Neural progenitor cell (in vitro differentiated cells): ENCODE measurements at regions not wholly inside any gene's neighbourhood (a gene's known extent, or its start where the extent isn't known, plus 50 kb on each side); places are given as distances from the start of the nearest gene placed in this dataset.

Experiments
- DNase-seq: peaks from one replicate; pipeline ENCODE4 v3.0.0-alpha.2; 2016; ENCODE audit warnings: low spot score
- H2AFZ ChIP-seq: fragments of 200-600 bp; sonication (generic); replicated peaks from 2 replicates; pipeline ENCODE4 v1.6.1; 2016; ENCODE audit warnings: antibody characterized with exemption
- H3F3A ChIP-seq: fragments of 200-600 bp; sonication (generic); 2 replicates; pipeline ENCODE4 v1.6.1; 2016; ENCODE audit warnings: antibody characterized with exemption, low read depth
- H3K27ac ChIP-seq: fragments of 200-600 bp; sonication (generic); 2 replicates; pipeline ENCODE4 v1.5.1; 2016; ENCODE audit warnings: mild to moderate bottlenecking
- H3K27me3 ChIP-seq: fragments of 200-600 bp; sonication (generic); 2 replicates; pipeline ENCODE4 v1.6.1; 2016; ENCODE audit warnings: mild to moderate bottlenecking, moderate library complexity
- H3K36me3 ChIP-seq: fragments of 200-600 bp; sonication (generic); 2 replicates; pipeline ENCODE4 v1.5.1; 2016
- H3K4me1 ChIP-seq: fragments of 200-600 bp; sonication (generic); 2 replicates; pipeline ENCODE4 v1.6.1; 2016; ENCODE audit warnings: mixed run types
- H3K4me2 ChIP-seq: fragments of 200-600 bp; sonication (generic); 2 replicates; pipeline ENCODE4 v1.6.1; 2016
- H3K4me3 ChIP-seq: fragments of 200-600 bp; sonication (generic); 2 replicates; pipeline ENCODE4 v1.5.1; 2016
- H3K79me2 ChIP-seq: fragments of 200-600 bp; sonication (generic); 2 replicates; pipeline ENCODE4 v1.6.1; 2016; ENCODE audit warnings: low read depth
- H3K9ac ChIP-seq: fragments of 200-600 bp; sonication (generic); 2 replicates; pipeline ENCODE4 v1.6.1; 2016
- H3K9me3 ChIP-seq: fragments of 200-600 bp; sonication (generic); 2 replicates; pipeline ENCODE4 v1.5.1; 2016; ENCODE audit warnings: low read depth
- H4K20me1 ChIP-seq: fragments of 200-600 bp; sonication (generic); 2 replicates; pipeline ENCODE4 v1.6.1; 2016; ENCODE audit warnings: low read depth
- H3K27ac Mint-ChIP-seq: 3 replicates; pipeline ENCODE4 v1.8.0; 2021; ENCODE audit warnings: mixed read lengths
- H3K27me3 Mint-ChIP-seq: 2 replicates; pipeline ENCODE4 v1.8.0; 2022; ENCODE audit warnings: low read depth, mild to moderate bottlenecking, inconsistent platforms, moderate library complexity, mixed read lengths; ENCODE audit not compliant: insufficient read depth
- H3K36me3 Mint-ChIP-seq: 3 replicates; pipeline ENCODE4 v1.8.0; 2021; ENCODE audit warnings: mixed read lengths
- H3K4me1 Mint-ChIP-seq: 3 replicates; pipeline ENCODE4 v1.8.0; 2021; ENCODE audit warnings: mixed read lengths
- H3K4me3 Mint-ChIP-seq: 3 replicates; pipeline ENCODE4 v1.8.0; 2021; ENCODE audit warnings: mild to moderate bottlenecking, moderate library complexity, mixed read lengths
- H3K9me3 Mint-ChIP-seq: 3 replicates; pipeline ENCODE4 v1.8.0; 2020; ENCODE audit warnings: mixed read lengths
- CTCF ChIP-seq: fragments of 200-600 bp; sonication (generic); IDR thresholded peaks from 2 replicates; pipeline ENCODE4 v1.5.1; 2017; ENCODE audit warnings: antibody characterized with exemption, mild to moderate bottlenecking
- EZH2 ChIP-seq: fragments of 200-600 bp; sonication (generic); IDR thresholded peaks from 2 replicates; pipeline ENCODE4 v1.6.1; 2017; ENCODE audit warnings: antibody characterized with exemption, mild to moderate bottlenecking, moderate library complexity
- EZH2phosphoT487 ChIP-seq: fragments of 200-600 bp; sonication (generic); IDR thresholded peaks from 2 replicates; pipeline ENCODE4 v1.6.1; 2017; ENCODE audit warnings: antibody characterized with exemption

- Histone ChIP-seq H3K9me3 (no peaks in the 10 kb centered on the region), H4K20me1 (no peaks in the 10 kb centered on the region), H3K27me3 (no peaks in the 10 kb centered on the region), H3K36me3 (no peaks in the 10 kb centered on the region), H2AFZ (no peak overlapping the region), H3K27ac (no peak overlapping the region), H3K4me3 (no peak overlapping the region), H3F3A (no peaks in the 10 kb centered on the region), H3K9ac (no peak overlapping the region), H3K79me2 (no peaks in the 10 kb centered on the region), H3K4me2 (no peak overlapping the region), H3K4me1 (peaks cover 20% of the 10 kb centered on the region)
- peaks cover 31% of the 10 kb centered on the region for H3K4me1 Mint-ChIP-seq
- no peak overlapping the region for H3K4me3 Mint-ChIP-seq
- no peak overlapping the region for H3K27ac Mint-ChIP-seq
- TF ChIP-seq CTCF = no peak
- TF ChIP-seq EZH2phosphoT487 = no peak
- no peak for TF ChIP-seq EZH2
- H3K36me3 Mint-ChIP-seq = no peaks in the 10 kb centered on the region
- no peak for DNase-seq
- H3K27me3 Mint-ChIP-seq = peaks cover 13% of the 10 kb centered on the region
- H3K9me3 Mint-ChIP-seq = no peaks in the 10 kb centered on the region
Measured at GRCh38 chr6:170093276-170093657, 197.6 kb downstream of the DLL1 start.

GRCh38 chr6:170092826-170093225 lies 198.1 kb downstream of the DLL1 start:
- no peak for TF ChIP-seq CTCF
- TF ChIP-seq EZH2phosphoT487 = no peak
- TF ChIP-seq EZH2 = no peak
- Histone ChIP-seq H3K9me3 (no peaks in the 10 kb centered on the region), H3K27me3 (no peaks in the 10 kb centered on the region), H3F3A (no peaks in the 10 kb centered on the region), H3K36me3 (no peaks in the 10 kb centered on the region), H3K79me2 (no peaks in the 10 kb centered on the region), H4K20me1 (no peaks in the 10 kb centered on the region), H2AFZ (no peak overlapping the region), H3K4me3 (no peak overlapping the region), H3K4me2 (no peak overlapping the region), H3K9ac (no peak overlapping the region), H3K27ac (no peak overlapping the region), H3K4me1 (peaks cover 20% of the 10 kb centered on the region)
- DNase-seq = no peak
- Mint-ChIP-seq H3K4me3 (no peak overlapping the region), H3K36me3 (no peaks in the 10 kb centered on the region), H3K4me1 (peaks cover 29% of the 10 kb centered on the region), H3K27ac (no peak overlapping the region), H3K9me3 (no peaks in the 10 kb centered on the region), H3K27me3 (peaks cover 13% of the 10 kb centered on the region)

- Histone ChIP-seq H2AFZ (no peak overlapping the region), H3K4me2 (no peak overlapping the region), H3K9ac (no peak overlapping the region), H3K36me3 (no peaks in the 10 kb centered on the region), H3F3A (no peaks in the 10 kb centered on the region), H3K4me3 (no peak overlapping the region), H3K27me3 (no peaks in the 10 kb centered on the region), H3K4me1 (peaks cover 14% of the 10 kb centered on the region), H3K27ac (no peak overlapping the region), H3K79me2 (no peaks in the 10 kb centered on the region), H4K20me1 (no peaks in the 10 kb centered on the region), H3K9me3 (no peaks in the 10 kb centered on the region)
- H3K9me3 Mint-ChIP-seq = no peaks in the 10 kb centered on the region
- H3K4me3 Mint-ChIP-seq = no peak overlapping the region
- no peak for TF ChIP-seq EZH2phosphoT487
- DNase-seq = no peak
- H3K27me3 Mint-ChIP-seq = peaks cover 11% of the 10 kb centered on the region
- no peak overlapping the region for H3K27ac Mint-ChIP-seq
- peaks cover 24% of the 10 kb centered on the region for H3K4me1 Mint-ChIP-seq
- no peaks in the 10 kb centered on the region for H3K36me3 Mint-ChIP-seq
Measured at GRCh38 chr6:170091639-170092579, 199.0 kb downstream of the DLL1 start.

- H3F3A ChIP-seq = no peaks in the 10 kb centered on the region
- no peaks in the 10 kb centered on the region for H3K79me2 ChIP-seq
- no peak overlapping the region for H3K4me2 ChIP-seq
- peaks cover 6% of the 10 kb centered on the region for H3K27me3 Mint-ChIP-seq
- no peak overlapping the region for H2AFZ ChIP-seq
- H3K9me3 ChIP-seq = no peaks in the 10 kb centered on the region
- H3K9me3 Mint-ChIP-seq = no peaks in the 10 kb centered on the region
- H3K27ac ChIP-seq = no peak overlapping the region
- H3K9ac ChIP-seq = no peak overlapping the region
- peaks cover 16% of the 10 kb centered on the region for H3K4me1 Mint-ChIP-seq
- no peaks in the 10 kb centered on the region for H3K36me3 Mint-ChIP-seq
- H3K4me1 ChIP-seq = peaks cover 6% of the 10 kb centered on the region
- no peak overlapping the region for H3K4me3 Mint-ChIP-seq
- no peaks in the 10 kb centered on the region for H4K20me1 ChIP-seq
- H3K27ac Mint-ChIP-seq = no peak overlapping the region
- TF ChIP-seq CTCF (no peak), EZH2 (no peak), EZH2phosphoT487 (no peak)
- DNase-seq = no peak
- H3K27me3 ChIP-seq = no peaks in the 10 kb centered on the region
- H3K4me3 ChIP-seq = no peak overlapping the region
- H3K36me3 ChIP-seq = no peaks in the 10 kb centered on the region
Measured at GRCh38 chr6:170091000-170091638, 199.8 kb downstream of the DLL1 start.
